Keratinocyte (primary cell): ENCODE measurements at regions not wholly inside any gene's neighbourhood (a gene's known extent, or its start where the extent isn't known, plus 50 kb on each side); places are given as distances from the start of the nearest gene placed in this dataset.

Source experiments
- CTCF ChIP-seq, 3 experiments: IDR thresholded peaks in 1 of 3; conservative IDR thresholded peaks in 1 of 3; optimal IDR thresholded peaks in 1 of 3; 2 replicates in 2 of 3; 3 replicates in 1 of 3; pipeline versions ENCODE3 to v1.5.1; 2011; ENCODE audit warnings: low read length in 3 of 3, mild to moderate bottlenecking in 3 of 3, moderate library complexity in 2 of 3, control low read depth in 1 of 3, inconsistent platforms in 1 of 3; ENCODE audit not compliant: insufficient read depth in 2 of 3; ENCODE audit errors: extremely low read depth in 1 of 3
- EZH2 ChIP-seq: IDR thresholded peaks from one replicate; pipeline ENCODE4 v1.6.1; 2012; ENCODE audit warnings: inconsistent platforms, mild to moderate bottlenecking, low read length, moderate library complexity

- TF ChIP-seq CTCF (optimal IDR thresholded peaks at IDR 0.05 in 1 of 3, IDR thresholded peaks at IDR 0.05 in 1 of 3, conservative IDR thresholded peaks at IDR 0.05 in 1 of 3; ENCODE audit: extremely low read depth in 1 of 3, insufficient read depth in 2 of 3, low read length in 3 of 3) (no peak), EZH2 (no peak)
These were observed 361.2 kb downstream of the PIK3R1 start for GRCh38 chr5:68576805-68577204.
